Activated CD8-positive, alpha-beta memory T cell treated with anti-CD3 and anti-CD28 coated beads for 4 hours (primary cell): ENCODE measurements at regions not wholly inside any gene's neighbourhood (a gene's known extent, or its start where the extent isn't known, plus 50 kb on each side); places are given as distances from the start of the nearest gene placed in this dataset.
"Not testable (repeated sequence)": the region's sequence is repeated elsewhere in the genome, so short reads cannot be mapped to it uniquely, and the experiment has no call there.

Experiments used
- DNase-seq, 2 donors: peaks; one replicate each; pipeline ENCODE4 v3.0.0-alpha.2; 2020; ENCODE audit warnings: low read depth in 2 of 2

DNA sequence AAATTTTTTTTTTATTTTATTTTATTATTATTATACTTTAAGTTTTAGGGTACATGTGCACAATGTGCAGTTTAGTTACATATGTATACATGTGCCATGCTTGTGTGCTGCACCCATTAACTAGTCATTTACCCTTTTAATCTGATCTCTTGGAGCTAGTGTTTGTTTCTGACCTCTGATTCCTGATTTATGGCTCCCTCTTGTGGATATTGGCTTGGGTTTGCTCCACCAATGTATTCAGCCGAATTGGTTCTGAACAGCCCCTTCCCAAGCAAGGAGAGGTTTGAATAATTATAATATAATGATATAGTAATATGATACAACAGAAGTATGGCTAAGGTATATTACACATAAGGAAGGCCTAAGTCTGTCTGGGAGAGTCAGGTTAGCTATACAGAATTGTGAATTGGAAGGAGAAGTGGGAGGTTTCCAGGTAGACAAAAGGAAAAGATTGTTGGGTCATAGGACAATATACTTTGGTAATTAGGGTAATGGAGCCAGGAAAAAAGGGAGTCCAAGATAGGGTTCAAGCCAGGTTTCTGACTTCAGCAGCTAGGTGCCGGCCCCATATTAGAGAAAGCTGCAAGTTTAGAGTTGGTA lies 53.1 kb upstream of the HMCN1 start:
- no peak for DNase-seq

DNA sequence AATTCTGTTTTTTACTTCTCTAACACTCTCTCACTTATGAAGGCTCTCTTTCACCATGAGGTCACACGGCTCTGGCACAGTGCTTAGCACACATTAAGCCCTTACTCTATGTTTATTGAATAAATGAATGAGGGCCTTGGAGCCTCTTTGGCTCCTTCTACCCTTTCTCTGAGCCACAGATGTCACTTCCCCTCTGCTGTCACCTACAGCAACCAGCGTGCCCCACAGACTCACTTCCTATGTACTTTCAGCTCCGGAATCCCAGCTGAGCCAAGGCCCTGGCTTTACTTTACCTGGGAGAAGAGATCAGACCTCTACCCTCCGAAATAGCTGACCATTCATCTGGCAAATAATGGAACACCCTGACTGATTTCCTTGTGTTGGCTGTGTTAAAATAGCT lies 53.7 kb upstream of the HMCN1 start:
- DNase-seq, result no peak

DNA sequence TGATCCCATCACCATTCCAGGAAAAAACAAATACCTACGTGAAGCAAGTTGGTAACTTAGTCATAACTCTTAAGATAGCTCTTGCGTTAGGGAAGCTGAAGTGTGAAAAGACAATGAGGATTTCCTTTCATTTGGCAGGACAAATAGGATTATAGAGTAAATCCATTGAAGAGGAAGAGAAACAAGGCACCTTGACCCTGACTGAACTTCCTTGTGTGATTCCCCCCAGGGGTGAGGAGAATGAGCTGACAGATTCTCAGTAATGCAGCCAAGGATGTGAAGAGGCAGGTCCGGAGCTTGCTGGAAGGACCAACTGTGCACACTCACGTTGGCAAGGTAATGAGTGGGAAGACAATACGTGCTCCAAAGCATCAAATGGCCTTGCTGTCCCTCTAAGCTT lies 55.0 kb upstream of the HMCN1 start:
- no peak for DNase-seq

DNA sequence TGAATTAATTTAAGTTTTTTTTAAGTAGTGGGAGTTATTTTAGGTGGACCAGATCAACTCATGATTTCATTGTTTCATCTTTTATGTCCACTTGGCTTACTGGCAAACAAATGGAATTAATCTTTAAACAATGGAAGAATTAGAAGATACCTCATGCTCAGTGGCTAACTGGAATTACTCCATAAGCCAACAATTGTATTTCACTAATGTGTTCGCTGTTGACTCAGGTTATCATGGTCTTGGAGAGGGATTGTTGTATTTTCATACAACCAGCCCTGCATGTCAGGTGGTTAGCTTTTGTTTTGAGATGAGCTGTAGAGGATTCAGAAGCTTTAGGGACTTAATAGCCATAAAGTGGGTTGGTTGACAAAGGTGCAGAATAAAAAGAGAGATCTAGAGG lies 57.2 kb upstream of the HMCN1 start:
- DNase-seq, result no peak

DNA sequence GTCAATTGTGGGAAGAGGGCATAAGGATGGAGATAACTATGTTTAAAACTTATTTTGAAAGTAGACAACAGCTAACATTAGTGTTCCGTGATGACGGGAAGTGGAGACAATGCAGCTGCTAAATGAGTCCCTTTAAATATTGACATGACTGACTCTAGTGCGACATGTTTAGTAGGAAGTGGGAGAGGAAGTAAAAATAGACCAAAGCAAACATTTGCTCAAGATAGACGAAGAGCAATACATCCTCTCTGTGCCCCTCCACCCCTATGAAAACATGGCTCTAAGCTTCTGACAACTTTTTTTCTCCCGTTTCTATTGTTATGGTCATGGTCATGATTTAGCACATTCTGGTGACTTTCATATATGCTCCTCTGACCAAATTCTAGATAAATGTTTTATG lies 60.0 kb upstream of the HMCN1 start:
- no peak for DNase-seq

DNA sequence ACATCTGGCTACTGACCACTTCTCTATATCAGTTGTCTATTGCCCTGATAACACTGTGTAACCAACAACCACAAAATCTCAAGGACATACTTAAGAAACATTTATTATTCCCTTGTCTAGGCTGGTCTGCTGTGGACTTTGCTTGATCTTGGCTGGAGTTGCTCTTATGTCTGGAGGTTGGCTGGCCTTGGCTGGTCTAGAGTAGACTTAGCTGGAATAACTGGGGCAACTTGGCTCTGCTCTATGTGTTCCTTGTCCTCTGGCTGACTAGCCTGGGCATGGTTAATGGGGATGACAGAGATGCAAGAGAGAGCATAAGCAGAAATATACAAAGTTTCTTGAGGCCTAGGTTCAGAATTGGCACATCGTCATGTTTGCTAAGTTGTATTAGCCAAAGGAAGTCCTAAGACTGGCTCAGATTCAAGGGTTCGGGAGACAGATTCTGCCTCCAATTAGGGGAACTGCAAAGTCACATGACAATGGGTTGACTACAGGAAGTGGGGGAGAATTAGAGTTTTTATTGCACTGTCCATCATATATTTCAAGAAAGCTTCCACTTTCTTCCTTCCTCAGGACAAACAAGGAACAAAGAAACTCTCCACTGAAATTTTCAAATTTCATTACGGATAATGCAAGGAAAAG lies 61.4 kb upstream of the HMCN1 start:
- DNase-seq, result no peak

DNA sequence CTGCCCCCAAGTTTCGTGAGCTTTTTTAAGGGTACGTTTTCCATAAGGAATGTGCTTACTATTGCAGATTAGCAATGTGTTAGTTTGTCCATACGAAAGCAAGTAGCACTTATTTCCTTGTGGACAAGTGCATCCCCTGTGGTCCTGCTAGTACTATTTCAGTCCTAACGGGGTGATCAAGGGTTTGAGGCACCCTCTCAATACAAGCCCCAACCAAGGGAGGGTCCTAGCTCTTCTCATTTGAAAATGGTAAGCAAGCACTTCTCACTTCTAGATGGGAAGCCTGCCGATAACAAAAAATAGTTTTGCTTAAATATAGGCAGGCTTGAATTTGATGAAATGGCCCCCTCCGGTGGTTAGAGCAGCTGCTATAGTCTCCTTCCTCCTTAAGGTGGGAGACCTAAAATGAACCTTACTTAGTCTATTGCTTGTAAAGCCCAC lies 64.0 kb upstream of the HMCN1 start:
- peak in 1 of 2 donors; percentile 19 for DNase-seq

DNA sequence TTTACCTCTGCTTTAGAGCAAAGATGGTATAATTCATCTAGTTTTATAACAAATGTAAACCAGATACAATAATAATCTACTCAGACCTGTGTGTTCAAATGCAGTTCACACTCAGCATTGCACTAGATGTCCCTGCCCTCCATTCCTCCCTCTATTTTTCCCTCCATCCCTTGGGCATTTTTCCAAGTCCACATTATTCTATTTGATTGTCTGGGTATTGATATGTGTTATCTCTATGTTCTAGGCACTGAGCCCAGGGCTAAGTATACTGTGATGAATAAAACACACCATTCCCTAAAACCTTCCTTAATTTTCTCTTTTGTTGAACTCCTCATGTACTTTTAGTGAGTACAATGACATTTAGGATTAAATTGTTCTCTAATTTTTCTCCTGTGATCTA lies 66.2 kb upstream of the HMCN1 start:
- no peak for DNase-seq

DNA sequence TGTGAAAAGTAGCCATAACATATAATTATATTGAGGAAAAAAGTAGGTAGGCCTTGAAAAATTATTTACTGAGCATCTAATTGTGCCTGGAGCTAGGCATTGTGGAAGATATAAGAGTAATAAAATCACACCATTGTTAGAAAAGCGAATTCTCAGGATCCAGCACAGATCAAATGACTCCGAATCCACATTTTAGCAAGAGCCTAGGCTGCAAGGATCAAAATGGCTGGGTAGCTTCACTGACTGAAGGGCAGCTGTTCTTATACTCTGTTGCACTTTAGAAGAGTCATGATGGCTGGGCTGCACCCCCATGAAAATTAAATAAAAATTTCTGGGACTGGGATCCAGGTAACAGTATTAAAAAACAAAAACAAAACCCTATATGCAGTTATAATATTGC lies 67.6 kb upstream of the HMCN1 start:
- DNase-seq, result no peak

DNA sequence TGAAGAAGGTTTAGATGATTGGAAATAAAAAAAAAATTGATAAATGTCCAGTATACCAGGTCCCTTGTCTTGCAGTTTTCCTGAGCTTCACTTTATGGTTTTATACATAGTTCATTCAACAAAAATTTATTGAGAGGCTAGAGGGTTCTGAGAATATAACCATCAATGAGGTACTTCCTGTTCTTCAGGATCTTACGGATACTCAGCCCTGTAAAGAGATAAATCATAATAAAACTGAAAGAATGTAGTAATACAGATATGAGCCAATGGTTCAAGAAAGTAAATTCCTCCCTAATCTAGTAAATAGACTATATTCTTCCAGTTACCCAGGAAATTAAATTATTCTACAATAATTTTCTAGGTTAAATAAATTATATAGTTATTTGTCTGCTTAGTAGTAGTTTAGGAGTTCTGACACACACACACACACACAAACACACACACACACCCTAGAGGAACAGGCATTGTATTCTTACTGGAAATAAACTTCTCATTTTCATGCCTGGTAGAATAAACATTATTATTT lies 70.4 kb upstream of the HMCN1 start:
- DNase-seq, result no peak

DNA sequence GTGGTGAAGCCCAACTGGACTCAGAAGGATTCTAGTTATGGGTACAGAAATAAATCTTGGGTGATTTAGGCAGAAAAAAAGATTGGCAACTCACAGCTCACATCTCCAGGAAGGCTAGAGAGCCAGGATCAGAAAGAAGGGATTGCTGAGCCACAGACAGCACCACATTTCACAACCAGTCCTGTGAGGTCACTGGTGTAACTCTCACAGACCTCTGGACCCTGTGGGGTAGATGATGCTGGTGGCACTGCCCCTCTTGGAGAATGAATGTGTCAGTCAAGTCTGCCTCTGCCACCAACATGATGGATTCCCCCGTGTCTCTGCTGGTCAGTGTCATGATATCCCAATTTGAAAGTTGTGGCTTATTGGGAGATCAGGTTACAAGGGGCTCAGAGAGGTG lies 70.9 kb upstream of the HMCN1 start:
- DNase-seq, result no peak

DNA sequence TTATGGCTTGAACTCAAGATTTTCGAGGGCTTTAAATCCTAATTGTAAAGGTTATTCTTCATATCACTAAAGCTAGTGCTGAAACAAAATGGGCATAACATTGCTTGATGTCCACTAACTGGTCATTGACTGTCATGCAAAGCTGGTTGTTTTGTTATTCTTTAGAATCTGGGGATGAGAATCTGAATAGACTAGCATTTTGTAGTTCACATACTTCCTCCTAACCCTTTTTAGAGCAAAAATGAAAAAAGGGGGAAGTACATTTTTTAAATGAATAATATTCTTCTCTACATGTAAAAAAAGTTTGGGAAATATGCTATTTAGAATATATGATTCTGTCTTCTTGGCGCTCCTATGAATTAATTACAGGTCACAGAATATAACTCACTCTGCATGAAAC lies 72.2 kb upstream of the HMCN1 start:
- no peak for DNase-seq

DNA sequence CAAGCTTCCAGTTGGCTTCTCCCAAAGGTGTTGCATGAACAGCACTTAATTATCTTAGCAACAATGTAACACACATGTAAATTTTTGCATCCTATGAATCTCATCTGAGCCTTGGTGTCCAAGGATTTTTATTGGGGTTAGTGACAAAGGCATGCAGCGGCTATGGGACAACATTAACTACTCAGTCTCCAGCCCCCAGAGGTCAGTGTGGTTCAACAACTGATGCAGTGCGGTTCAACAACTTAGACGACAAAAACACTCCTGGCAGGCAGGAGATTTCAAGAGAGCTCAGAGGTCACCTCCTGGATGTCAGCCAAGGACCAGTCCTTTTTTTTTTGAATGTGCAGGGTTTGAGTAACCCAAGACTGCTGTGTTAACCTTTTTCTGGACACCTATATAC lies 77.5 kb upstream of the HMCN1 start:
- DNase-seq, result no peak

DNA sequence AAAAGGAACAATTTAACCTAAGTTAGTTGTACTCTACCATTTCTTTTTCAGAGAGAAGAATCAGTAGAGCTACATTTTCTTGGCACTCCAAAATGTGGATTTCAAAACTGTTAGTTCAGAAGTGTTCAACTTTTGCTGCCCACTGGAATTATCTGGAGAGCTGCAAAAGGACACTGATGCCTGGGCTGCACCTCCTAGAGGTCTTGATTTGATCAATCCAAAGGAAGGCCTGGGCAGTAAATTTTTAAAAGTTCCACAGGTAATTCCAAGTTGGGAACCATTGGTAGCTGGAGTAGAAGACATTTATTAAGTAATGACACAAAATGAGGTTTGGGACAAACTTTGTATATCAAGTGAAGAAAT lies 79.3 kb upstream of the HMCN1 start:
- no peak for DNase-seq

DNA sequence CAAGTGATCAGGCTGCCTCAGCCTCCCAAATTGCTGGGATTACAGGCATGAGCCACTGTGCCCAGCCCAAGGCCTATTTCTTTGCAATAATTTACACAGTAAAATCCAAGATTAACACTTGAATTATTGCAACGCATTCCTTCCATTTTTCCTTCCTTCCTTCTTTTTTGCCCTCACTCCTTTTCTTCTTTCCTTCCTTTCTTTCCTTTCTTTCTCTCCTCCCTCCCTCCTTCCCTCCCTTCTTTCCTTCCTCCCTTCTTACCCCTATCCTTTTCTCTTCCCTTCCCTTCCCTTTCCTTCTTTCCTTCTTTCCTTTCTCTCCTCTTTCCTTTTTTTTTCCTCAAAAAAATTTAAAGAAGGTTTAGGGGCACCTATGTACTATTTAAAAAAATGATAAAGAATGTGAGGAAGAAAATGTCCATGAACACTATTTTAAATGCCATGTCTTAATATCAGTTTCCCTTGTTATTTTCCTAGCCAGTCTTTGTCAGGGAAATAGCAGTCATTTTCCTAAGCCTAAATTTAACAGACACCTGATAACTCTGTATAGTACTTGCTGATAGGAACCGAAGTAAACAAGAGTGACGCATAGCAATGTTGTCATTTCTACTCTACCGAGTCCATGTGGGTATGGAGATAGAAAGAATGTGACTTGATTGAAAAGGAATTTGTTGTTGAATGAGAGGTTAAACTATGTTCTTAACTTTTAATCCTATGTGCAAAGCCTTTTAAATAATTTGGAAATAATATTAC lies 79.8 kb upstream of the HMCN1 start:
- no peak for DNase-seq

DNA sequence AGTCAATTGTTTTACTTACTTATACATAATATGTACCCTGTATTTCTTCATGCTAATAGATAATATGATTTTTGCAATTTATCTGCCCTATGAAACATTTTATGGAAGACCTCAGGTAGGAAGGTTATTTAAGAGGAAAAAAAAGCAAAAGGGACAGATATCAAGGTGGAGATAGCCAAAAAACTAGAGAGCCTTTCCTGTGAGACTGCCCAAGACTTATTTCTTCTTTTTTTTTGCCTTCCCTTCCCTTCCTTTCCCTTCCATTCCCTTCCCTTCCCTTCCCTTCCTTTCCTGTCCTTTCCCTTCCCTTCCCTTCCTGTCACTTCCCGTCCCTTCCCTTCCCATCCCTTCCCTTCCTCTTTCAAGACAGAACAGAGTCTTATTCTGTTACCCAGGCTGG lies 80.6 kb upstream of the HMCN1 start:
- no peak for DNase-seq

DNA sequence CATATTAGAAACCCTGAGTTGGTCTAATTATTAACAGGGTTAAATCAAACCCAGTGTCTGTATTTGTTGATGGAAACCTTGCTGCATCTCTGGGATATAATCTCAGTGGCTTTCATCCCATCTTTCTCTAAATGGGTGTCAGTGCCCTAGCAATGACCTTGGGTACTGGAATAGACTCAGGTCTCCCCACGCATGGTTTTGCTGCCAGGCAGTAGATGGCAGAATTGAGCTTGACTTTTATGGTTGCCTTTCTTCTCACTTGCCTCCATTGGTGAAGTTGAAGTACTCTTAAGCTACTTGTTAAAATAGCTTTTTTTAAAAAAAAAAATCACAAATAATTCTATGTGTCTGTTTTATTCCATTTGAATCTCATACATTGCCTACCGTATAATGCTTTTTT lies 81.8 kb upstream of the HMCN1 start:
- no peak for DNase-seq

DNA sequence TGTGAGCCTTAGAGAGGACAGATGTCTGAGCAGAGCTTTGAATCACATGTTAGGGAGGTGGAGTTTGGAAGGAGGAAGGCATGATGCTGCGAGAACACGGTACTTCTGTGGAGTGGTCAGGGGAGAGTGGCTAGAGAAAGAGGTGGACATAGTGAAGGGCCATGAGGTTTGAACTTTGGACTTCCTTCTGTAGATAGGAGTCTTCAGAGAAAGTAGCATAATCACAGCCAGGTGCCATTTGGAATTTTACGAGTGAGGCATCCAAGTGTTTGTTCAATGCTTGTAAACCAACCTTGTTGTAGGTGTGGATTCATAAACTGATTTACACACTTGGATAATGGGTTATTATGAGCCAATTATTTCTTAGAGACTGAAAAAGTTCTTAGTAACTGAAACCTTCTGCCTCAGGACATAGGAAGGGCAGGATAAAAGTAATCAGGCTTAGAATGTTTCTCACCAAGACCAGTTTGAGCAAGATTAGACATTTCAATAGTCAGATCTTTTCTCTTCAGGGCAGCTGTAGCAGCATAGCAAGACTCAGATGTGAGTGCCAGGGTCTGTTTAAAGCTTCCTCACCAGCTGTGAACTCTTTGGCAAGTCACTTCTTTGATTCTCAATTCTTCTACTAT lies 83.5 kb upstream of the HMCN1 start:
- no peak for DNase-seq

DNA sequence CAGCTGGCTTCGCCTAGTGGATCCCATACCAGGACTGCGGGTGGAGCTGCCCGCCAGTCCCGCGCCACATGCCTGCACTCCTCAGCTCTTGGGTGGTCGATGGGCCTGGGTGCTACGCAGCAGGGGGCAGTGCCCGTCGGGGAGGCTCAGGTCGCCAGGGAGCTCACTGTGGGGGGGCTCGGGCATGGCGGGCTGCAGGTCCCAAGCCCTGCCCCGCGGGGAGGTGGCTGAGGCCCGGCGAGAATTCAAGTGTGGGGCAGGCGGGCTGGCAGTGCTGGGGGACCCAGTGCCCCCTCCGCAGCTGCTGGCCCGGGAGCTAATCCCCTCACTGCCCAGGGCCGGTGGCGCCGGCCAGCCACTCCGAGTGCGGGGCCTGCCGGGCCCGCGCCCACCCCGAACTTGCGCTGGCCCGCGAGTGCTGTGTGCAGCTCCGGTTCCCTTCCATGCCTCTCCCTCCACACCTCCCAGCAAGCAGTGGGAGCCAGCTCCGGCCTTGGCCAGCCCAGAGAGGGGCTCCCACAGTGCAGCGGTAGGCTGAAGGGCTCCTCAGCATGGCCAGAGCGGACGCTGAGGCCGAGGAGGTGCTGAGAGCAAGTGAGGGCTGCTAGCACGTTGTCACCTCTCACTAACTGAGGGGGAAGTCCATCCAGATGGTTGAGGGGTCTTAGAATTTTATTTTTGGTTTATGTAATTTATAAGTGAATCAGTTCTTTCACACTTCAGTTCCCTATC lies 85.2 kb upstream of the HMCN1 start:
- no peak for DNase-seq

DNA sequence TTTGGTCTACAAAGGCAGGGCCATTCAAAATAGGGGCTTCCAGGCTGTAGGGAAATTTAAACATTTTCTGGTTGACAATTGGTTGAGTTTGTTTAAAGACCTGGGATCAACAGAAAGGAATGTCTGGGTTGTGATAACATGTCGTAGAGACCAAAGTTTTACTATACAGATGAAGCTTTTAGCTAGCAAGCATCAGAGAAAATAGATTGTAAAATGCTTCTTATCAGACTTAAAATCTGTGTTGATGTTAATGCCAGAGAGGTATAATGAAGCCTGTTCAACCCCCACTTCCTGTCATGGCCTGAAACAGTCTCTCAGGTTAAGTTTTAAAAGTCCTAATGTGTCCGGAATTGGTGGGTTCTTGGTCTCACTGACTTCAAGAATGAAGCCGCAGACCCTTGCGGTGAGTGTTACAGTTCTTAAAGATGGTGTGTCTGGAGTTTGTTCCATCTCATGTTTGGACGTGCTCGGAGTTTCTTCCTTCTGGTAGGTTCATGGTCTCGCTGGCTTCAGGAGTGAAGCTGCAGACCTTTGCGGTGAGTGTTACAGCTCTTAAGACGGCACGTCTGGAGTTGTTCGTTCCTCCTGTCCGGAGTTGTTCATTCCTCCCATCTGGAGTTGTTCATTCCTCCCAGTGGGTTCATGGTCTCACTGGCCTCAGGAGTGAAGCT lies 86.5 kb upstream of the HMCN1 start:
- not testable (repeated sequence) for DNase-seq

DNA sequence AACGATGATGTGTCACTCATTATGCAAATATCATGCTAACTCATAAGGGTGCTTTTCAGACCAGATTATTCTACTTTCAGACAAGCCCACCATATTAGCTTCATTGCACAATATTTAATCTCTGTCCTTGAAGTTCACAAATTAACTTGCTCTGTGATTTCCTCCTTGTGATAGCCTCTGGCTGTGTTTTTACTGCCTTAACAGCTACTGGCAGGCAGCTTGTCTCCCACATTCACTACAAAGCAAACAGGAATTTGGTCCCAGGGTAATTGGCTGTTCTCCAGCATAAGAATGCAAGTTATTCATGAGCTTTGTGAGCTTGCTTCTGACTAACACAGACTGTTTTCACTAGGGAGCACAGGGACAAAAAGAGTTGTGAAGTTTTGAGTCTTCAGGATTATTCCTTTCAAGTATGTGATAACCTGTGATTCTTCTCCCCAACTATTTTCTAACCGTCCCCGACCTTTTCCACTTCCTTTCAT lies 87.9 kb upstream of the HMCN1 start:
- DNase-seq, result no peak
